SH-SY5Y (cell line): ENCODE measurements at regions not wholly inside any gene's neighbourhood (a gene's known extent, or its start where the extent isn't known, plus 50 kb on each side); places are given as distances from the start of the nearest gene placed in this dataset.

Experiments used
- GATA2 ChIP-seq: IDR thresholded peaks from 2 replicates; pipeline ENCODE4 v1.6.1; 2011; ENCODE audit warnings: mild to moderate bottlenecking, low read depth, low read length
- GATA3 ChIP-seq: IDR thresholded peaks from 2 replicates; pipeline ENCODE4 v1.6.1; 2011; ENCODE audit warnings: low read depth, mild to moderate bottlenecking, low read length, moderate library complexity

- no peak for TF ChIP-seq GATA3
- TF ChIP-seq GATA2 = no peak
These were observed 166.7 kb upstream of the GLI2 start for GRCh38 chr2:120568975-120569268.
